Hematopoietic multipotent progenitor cell (in vitro differentiated cells): ENCODE measurements at regions not wholly inside any gene's neighbourhood (a gene's known extent, or its start where the extent isn't known, plus 50 kb on each side); places are given as distances from the start of the nearest gene placed in this dataset.
"Not testable (repeated sequence)": the region's sequence is repeated elsewhere in the genome, so short reads cannot be mapped to it uniquely, and the experiment has no call there.

Source experiments
- DNase-seq, 3 donors: peaks; one replicate each; pipeline ENCODE4 v3.0.0-alpha.2; 2011 to 2015; ENCODE audit warnings: low read depth in 2 of 3, low spot score in 2 of 3

DNA sequence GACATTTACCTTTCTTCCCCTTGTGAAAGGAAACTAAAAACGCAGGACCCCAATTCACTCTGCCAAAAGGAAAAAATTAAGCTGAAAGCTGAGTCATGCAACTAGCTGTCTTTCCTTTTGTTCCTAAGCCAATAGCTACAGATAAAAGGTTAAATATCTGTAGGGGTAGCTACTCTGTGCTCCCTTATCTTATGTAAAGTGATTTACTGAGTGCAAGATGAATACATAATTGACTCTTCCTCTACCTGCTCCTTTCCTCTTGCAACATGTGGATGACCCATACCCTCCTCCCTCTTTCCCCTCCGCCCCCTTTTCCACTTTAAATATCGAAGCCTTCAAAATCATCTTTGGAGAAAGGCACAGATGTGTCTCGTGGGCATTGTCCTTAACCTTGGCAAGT, 68.0 kb upstream of the ZNF157 start:
- no peak for DNase-seq

DNA sequence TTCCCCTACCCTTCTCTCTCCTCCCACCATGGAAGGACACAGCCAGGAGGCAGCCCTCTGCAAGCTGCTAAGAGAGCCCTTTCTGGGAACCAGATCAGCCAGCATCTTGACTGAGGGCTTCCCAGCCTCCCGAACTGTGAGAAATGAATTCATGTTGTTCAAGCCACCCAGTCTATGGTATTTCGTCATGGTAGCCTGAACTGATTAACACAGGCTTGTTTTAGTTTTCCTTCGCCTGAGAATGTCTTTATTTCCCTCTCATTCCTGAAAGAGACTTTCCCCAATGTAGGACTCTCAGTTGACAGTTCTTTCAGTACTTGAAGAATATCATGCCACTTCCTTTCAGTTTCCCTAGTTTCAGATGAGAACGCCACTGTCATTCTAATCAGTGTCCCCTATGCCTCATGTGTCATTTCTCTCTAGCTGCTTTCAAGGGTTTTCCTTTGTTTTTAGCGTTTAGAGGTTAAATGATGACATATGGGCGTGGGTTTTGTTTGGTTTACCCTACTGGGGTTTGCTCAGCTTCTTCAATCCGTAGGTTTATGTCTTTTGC, 63.8 kb upstream of the ZNF157 start:
- not testable (repeated sequence) for DNase-seq

DNA sequence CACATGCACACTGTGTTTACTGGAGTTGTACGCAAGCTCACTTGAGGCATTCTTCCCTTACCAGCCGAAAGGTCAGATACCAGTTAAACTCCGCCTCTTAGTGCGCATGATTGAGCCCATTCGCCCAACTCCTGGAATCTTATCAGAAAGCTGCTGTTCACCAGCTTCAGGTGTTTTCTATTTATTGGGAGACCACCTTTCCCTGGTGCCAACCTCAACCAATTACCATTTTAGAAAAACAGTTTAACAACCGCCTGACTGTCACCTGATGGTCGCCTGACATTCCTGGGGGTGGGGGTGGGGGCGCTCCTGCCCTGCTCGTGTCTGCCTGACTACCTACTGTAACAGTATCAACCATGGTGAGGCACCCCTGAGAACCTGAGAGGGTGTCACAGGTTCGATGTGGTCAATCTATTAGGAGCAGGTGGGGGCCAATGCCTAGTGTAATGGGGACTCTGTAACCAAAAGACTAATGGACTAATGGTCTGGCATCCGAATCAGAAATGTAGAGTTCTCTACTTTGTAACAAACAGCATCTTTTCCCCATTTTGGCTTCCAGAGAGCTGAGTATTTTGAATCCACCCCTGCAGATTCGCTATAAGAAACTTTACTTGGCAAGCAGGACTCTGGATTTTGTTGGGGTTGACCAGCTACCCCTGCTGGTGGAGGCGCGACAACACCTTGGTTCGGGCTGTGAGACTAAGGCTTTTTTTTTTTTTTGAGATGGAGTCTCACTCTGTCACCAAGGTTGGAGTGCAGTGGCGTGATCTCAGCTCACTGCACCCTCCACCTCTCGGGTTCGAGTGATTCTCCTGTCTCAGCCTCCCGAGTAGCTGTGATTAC, 58.2 kb upstream of the ZNF157 start:
- DNase-seq = peak; percentile 7 to 81 (median 56)

DNA sequence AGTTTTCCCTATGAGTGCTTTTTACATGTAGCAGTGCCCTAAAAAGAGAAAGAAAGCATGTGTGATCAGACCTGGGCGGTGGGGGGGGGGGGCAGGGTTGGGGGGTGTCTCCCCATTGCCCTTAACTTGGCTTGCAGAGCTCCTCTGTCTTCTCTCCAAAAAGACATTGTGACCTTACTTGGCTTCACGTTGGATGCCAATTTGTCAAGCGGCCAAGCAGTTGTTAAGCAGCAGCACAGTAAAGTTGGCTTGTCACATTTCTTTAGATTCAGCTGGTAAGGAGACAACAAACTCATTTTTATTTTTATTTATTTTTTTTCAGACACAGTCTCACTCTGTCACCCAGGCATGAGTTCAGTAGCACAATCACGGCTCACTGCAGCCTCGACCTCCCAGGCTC, 57.3 kb upstream of the ZNF157 start:
- DNase-seq = no peak

DNA sequence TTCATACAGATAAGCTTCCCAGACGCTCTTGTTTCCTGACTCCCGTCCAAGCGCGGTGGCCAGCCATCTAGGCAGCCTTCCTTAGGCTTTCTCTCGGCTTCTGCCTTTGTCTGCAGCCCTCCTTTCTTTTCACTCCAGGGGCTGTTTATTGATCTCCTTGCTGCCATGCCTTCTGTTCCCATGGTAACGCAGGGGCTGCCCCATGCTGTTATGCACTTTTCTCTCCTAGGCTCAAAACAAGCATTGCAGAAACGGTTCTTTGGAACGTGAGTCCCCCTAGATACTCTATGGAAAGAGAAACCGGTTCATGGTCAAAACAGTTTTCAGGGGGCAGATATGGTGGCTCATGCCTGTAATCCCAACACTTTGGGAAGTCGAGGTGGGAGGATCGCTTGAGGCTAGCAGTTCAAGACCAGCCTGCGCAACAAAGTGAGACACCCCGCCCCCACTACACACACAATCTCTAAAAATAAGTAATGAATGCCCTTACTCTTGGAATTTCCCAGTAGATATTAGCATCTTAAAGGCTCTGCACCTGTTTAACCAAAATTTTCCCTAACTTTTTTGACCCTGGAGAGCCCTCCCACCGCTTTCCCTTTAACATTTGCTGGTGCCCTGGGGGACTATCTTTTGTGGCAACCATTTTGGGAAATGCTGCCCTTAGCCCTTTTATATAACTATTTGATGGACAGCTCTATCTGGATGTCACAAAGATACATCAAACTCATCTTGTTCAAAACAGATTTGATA, 53.9 kb upstream of the ZNF157 start:
- no peak for DNase-seq
